A673 (cell line): ENCODE measurements at regions not wholly inside any gene's neighbourhood (a gene's known extent, or its start where the extent isn't known, plus 50 kb on each side); places are given as distances from the start of the nearest gene placed in this dataset.

ENCODE experiments used
- BruUV-seq: library from RNA; stranded (reverse); fragments of 400-500 nt; replicated peaks from 2 replicates; lab custom pipeline; 2021; lab: Mats Ljungman, UMichigan
- CTCF ChIA-PET: fragments of 300-600 bp; sonication (Branson Sonifier 250); formaldehyde crosslinking; loops from one replicate; lab custom pipeline; 2022; ENCODE audit warnings: antibody characterized with exemption; lab: Charles Lee
- POLR2A ChIA-PET: fragments of 300-600 bp; sonication (Branson Sonifier 250); formaldehyde crosslinking; loops from one replicate; lab custom pipeline; 2022; ENCODE audit warnings: antibody characterized with exemption; ENCODE audit not compliant: low non-redundant PET; lab: Charles Lee
- DNase-seq: peaks from one replicate; pipeline ENCODE4 v3.0.0-alpha.2; 2015; ENCODE audit warnings: low spot score
- H3K27ac ChIP-seq: fragments of 200-600 bp; sonication (generic); 2 replicates; pipeline ENCODE4 v1.5.1; 2016; ENCODE audit warnings: mixed run types, low read depth, mild to moderate bottlenecking, mixed read lengths, antibody characterized with exemption, low read length; ENCODE audit not compliant: poor library complexity, severe bottlenecking
- H3K27me3 ChIP-seq: fragments of 200-600 bp; sonication (generic); replicated peaks from 2 replicates; pipeline ENCODE4 v1.6.1; 2017; ENCODE audit warnings: mixed run types, low read depth, mild to moderate bottlenecking, mixed read lengths, antibody characterized with exemption, low read length; ENCODE audit not compliant: insufficient read depth, poor library complexity
- H3K36me3 ChIP-seq: fragments of 200-600 bp; sonication (generic); 2 replicates; pipeline ENCODE4 v1.6.1; 2016; ENCODE audit warnings: mixed run types, mild to moderate bottlenecking, mixed read lengths, antibody characterized with exemption, low read length; ENCODE audit not compliant: insufficient read depth, poor library complexity, severe bottlenecking
- H3K4me1 ChIP-seq: fragments of 200-600 bp; sonication (generic); 2 replicates; pipeline ENCODE4 v1.6.1; 2017; ENCODE audit warnings: mixed run types, mild to moderate bottlenecking, mixed read lengths, antibody characterized with exemption, low read length; ENCODE audit not compliant: insufficient read depth, poor library complexity, severe bottlenecking
- H3K4me3 ChIP-seq: fragments of 200-600 bp; sonication (generic); 2 replicates; pipeline ENCODE4 v1.5.1; 2016; ENCODE audit warnings: low read depth, mixed run types, mild to moderate bottlenecking, mixed read lengths, low read length; ENCODE audit not compliant: poor library complexity, severe bottlenecking
- H3K9me3 ChIP-seq: fragments of 200-600 bp; sonication (generic); 2 replicates; pipeline ENCODE4 v1.6.1; 2016; ENCODE audit warnings: mixed run types, low read depth, mild to moderate bottlenecking, mixed read lengths, antibody characterized with exemption, low read length; ENCODE audit not compliant: poor library complexity, severe bottlenecking
- CTCF ChIP-seq: fragments of 300-800, 200-600 bp; sonication (generic); conservative IDR thresholded peaks from 2 replicates; pipeline ENCODE4 v1.5.1; 2017; ENCODE audit warnings: low read depth, mild to moderate bottlenecking, antibody characterized with exemption, low read length, moderate library complexity, mixed read lengths
- EZH2 ChIP-seq: fragments of 200-600 bp; sonication (generic); IDR thresholded peaks from 2 replicates; pipeline ENCODE4 v1.6.1; 2017; ENCODE audit warnings: borderline replicate concordance, low read depth, mild to moderate bottlenecking, mixed read lengths, antibody characterized with exemption, low read length; ENCODE audit not compliant: poor library complexity, severe bottlenecking
- intact Hi-C: fragments of 100-400 bp; cut with micrococcal nuclease; formaldehyde crosslinking; loops from one replicate; pipeline ENCODE4 v1.10.0; 2022; ENCODE audit not compliant: unreplicated experiment

DNA sequence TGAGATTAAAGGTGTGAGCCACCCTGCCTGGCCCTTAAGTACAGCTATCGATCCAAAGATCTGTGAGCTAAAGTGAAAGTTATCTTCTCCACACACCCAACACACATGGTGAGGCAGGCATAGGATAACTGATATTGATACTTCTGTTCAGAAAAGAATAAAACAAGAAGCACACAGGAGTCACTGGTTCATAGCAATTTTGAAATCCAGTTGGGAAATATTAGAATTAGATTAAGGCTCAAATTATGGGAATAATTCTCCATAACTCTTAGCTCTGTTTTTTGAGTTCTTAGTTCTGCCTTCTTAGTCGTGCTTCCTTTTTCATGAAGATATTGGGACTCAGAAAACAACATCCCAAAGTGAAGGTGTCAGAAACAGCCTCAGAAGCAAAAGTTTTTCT, 186.0 kb upstream of the PLXNC1 start:
- Histone ChIP-seq H3K9me3 (peaks cover 8% of the 10 kb centered on the region), H3K4me1 (no peaks in the 10 kb centered on the region), H3K4me3 (no peak overlapping the region), H3K36me3 (no peaks in the 10 kb centered on the region), H3K27me3 (no peaks in the 10 kb centered on the region), H3K27ac (no peak overlapping the region)
- intact Hi-C loops: no loop called here
- no TSS peak for BruUV-seq
- TF ChIP-seq EZH2: no peak
- no peak for TF ChIP-seq CTCF
- ChIA-PET POLR2A (no interaction called here), CTCF (no interaction called here)
- no peak for DNase-seq

DNA sequence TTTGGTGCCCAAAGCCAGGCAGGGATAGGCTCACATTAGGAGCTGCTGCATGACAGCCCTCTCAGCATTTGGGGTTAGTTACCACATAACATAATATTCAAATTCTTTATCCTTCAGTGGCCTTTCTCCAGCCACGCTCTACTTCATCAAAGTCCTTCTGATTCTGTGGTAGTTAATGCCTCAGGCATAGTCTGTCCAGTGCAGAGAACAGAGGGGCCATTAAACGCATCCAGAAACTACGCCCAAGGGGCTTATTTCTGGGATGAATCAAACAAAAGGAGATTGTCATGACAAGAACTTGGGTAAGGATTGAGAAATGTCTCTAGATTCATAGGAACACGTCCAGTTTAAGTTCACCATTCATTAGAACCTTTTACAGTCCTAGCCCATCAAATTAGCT, 183.4 kb upstream of the PLXNC1 start:
- peaks cover 8% of the 10 kb centered on the region for H3K9me3 ChIP-seq
- ChIA-PET CTCF (no interaction called here), POLR2A (no interaction called here)
- H3K27me3 ChIP-seq: no peaks in the 10 kb centered on the region
- no peaks in the 10 kb centered on the region for H3K36me3 ChIP-seq
- no TSS peak for BruUV-seq
- no peak for DNase-seq
- no peaks in the 10 kb centered on the region for H3K4me1 ChIP-seq
- TF ChIP-seq CTCF: no peak
- TF ChIP-seq EZH2: no peak
- H3K4me3 ChIP-seq: no peak overlapping the region
- intact Hi-C loops: no loop called here
- no peak overlapping the region for H3K27ac ChIP-seq

DNA sequence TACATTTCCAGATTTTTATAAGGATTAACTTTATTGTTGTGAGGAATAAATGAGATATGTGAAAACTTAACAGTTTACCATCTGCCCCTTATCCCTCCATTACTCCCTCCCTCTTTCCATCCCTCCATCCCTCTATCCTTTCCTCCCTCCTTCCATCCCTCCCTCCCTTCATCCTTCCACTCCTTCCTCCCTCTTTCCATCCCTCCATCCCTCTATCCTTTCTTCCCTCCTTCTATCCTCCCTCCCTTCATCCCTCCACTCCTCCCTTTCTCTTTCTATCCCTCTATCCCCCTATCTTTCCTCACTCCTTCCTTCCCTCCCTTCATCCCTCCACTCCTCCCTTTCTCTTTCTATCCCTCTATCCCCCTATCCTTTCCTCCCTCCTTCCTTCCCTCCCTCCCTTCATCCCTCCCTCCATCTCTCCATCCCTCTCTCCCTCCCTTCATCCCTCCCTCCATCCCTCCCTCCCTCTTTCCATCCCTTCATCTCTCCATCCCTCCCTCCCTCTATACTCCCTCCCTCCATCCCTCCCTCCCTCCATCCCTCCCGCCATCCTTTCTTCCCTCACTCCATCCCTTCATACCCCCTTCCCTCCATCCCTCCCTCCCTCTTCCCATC, 181.8 kb upstream of the PLXNC1 start:
- BruUV-seq: no TSS peak
- no peak overlapping the region for H3K4me3 ChIP-seq
- no peaks in the 10 kb centered on the region for H3K36me3 ChIP-seq
- no peaks in the 10 kb centered on the region for H3K27me3 ChIP-seq
- ChIA-PET POLR2A (no interaction called here), CTCF (no interaction called here)
- peaks cover 8% of the 10 kb centered on the region for H3K9me3 ChIP-seq
- no peak for TF ChIP-seq CTCF
- no peak for TF ChIP-seq EZH2
- intact Hi-C loops: no loop called here
- no peak for DNase-seq
- H3K27ac ChIP-seq: no peak overlapping the region
- no peaks in the 10 kb centered on the region for H3K4me1 ChIP-seq
